Stimulated activated CD8-positive, alpha-beta memory T cell treated with anti-CD3 and anti-CD28 coated beads, Interleukin-7, amount 100 ng/mL, for 4 hours (primary cell): ENCODE measurements at regions not wholly inside any gene's neighbourhood (a gene's known extent, or its start where the extent isn't known, plus 50 kb on each side); places are given as distances from the start of the nearest gene placed in this dataset.

Experiments
- DNase-seq, 2 donors: peaks; one replicate each; pipeline ENCODE4 v3.0.0-alpha.2; 2020; ENCODE audit warnings: low read depth in 2 of 2

DNA sequence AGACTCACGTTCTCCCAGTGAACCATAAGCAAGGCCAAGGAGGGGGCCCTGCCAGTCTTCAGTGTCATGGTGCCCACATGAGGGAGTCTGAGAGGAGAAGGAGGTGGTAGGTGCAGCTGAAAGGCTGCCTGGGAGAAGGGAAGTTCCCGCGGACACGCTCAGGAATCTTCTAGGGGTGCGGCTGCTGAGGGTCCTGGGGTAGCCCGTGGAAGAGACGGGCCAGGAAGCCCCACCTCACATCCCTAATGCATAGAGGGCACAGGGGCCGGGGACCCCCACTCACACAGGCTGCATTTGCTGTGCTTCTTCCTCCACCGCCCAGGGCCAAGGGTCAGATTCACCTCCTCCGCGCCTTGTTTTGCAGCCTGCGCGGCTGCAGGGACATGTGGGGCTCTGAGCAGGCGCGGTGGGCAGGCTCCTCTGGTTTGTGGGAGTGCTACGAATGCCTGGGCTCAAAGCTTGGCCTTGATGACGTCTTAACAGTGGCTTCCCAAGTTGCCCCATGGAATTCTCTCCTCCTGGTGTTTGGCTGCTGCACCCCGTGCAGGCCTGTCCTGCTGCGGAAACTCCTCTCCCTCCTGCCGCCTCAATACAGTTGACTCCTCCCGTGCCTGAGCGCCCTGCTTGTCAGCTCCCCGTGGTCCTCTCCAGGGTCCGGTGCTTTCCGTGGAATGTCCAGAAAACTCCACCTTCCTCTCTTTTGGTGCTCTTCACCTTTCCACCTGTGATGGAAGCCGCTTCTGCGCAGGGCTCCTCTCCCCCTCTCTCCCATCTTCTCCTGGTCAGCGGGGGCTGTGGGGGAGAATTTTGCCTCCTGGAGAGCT, 95.7 kb downstream of the VAPA start:
- no peak for DNase-seq

DNA sequence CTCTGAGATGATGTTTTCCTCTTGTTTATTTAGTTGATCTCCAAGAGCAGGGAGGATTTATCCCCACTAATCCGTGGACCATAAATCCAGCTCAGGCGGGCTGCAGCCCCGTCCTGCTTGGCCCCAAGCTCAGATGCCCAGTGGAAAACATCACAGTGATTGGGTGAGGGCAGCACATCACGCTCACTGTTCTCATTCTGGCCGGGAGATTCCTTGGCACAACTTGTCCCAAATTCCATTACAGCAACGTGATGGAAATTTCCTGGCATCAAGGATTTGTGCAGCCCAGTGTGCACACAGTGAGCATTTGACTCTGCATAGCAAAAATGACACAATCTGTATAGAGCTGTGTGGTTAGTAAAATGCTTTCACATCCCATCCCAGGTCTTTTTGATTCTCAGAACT, 96.8 kb downstream of the VAPA start:
- DNase-seq, result no peak

DNA sequence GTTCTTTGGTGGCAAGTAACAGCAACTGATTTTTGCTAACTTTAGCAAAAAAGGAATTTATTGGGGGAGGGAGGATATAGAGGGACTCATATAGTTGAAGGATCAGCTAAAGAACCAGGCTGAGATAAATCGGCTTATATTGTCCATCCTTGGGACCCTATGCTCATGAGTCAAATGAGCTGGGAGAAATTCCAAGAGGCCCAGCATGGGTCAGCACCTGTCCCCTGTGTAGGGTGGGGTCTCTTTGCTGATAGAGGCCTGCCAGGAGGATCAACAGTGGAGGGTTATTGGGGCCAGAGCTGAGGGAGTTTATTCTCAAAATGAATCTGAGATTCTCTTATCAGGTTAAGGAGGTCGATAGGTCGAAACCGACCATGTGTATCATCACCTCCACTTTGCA, 97.2 kb downstream of the VAPA start:
- DNase-seq, result no peak

DNA sequence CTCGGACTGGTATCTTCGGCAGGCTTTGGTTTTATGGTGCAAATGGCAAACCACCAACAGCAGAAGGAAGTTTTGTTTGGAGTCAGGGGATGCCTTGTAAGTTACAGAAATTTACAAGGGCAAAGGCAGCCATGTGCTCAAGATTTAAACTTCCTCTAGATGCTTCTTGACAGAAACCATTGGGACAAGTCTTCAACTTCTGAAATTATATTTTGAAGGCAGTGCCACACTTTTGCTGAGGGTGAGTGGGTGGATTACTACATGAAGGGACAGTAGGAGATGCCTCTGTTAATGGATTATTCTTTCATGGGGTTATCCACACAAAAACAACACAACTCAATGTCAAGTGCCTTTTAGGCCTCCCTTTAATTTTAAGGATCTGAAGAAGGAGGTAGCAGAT, 97.9 kb downstream of the VAPA start:
- no peak for DNase-seq

DNA sequence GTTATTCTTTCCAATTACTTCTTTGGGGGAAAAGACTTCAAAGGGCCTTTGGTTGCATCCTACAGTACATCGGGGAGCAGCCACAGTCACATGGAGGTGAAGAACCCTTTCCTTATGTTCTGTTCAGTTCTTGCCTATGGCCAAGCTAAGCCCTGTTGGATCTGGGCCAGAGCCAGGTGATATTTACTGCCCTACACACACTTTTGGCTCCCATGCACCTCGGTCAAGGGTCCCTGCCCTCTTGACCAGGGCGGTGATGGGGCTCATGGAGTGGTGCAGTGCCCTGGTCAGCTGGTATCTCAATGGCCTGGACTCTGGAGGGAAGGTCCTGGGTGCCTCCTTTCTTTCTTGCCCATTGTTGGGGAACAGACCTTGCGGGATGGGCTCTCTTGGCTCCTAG, 98.7 kb downstream of the VAPA start:
- no peak for DNase-seq

DNA sequence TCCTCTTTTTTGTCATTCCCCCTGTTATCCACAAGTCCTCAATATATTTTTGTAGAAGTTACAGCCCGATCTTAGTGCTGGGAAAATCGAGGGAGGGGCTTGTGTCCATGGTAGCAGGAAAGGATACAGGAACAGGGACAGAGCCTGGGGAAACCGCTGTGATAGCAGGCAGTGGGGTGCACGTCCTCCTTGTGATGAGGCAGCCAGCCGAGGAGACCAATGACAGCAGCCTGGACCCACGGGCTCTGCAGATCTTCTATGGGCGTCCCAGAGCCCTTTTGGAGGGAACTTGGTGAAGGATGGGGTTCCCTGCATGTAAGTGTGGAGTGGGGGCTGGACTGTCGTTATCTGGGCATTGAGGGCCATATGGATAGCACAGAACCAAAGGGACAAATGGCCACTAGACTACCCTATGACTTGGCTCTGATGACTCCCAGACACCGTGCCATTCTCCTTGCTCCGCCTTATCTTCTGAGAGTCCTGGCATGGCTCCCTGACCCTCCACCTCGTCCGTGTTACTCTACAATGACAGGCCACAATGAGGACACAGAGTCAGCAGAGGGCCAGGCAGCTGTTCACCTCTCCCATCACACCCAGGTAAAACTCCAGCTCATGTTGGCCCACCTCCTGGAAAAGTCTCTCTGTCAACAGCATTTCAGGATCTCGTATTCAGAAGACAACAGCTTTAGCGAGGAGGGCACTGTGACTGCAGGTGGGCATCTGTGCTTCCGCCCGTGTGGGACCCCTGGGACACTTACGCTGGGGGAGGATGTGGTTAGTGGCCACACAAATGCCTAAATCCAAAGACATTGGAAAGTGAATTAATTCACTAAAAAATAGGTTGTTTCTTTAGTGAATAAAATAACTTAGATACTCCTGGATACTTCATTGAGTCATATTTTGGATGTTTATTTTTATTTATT, 100.1 kb downstream of the VAPA start:
- DNase-seq, result no peak

DNA sequence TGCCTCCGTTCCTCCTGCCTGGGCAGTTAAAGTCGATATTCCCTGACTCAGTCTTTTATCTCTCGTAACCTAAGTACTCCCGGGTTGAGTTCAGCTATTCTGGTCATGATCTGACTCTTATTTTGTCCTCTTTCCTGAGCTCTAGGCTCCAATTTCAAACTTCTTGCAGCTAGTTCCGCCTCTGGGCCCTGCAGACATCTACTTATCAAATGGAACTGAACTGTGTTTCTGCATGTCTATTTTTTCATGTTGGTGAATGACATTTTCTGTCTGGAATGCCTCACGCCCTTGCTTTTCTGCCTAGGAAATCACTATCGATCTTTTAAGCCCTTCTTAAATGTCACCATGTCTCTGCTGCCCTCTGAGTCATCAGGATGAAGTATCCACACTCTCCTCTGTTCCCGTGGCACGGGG, 101.5 kb downstream of the VAPA start:
- DNase-seq, result no peak

DNA sequence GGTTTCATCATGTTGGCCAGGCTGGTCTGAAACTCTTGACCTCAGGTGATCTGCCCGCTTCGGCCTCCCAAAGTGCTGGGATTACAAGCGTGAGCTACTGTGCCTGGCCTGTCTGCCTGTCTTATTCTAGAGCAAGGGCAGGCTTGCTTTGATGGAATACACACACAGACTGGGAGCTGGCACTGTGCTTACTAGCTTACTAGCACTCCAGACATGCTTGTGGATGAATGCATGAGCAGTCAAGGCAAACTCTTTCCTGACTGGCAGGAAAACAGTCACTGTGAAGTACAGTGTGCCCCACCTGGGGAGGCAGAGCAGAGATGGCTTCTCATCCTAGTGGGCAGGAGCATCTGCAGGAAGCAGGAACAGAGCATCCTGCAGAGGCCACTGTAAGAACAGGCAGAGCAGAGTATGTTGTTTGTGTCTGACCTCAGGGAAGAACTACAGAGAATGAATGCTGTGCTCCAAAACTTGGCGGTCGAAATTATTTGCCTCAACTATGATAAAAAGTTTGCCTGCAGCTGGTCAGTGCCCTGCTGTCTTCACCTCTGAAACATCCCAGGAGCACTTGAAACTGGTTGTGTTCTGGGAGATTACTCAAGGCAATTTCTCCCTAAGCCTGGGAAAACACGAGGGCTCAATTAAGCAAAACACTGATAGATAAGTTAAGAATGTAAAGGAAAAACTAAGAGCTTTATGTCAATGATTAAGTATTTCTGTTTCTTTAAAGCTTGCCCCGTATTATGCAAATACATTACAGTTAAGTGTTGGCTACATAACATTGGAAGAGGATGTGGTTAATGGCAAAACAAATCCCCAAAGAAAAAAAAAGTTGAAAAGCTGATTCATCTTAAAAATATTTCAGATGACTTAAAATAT, 102.4 kb downstream of the VAPA start:
- no peak for DNase-seq

DNA sequence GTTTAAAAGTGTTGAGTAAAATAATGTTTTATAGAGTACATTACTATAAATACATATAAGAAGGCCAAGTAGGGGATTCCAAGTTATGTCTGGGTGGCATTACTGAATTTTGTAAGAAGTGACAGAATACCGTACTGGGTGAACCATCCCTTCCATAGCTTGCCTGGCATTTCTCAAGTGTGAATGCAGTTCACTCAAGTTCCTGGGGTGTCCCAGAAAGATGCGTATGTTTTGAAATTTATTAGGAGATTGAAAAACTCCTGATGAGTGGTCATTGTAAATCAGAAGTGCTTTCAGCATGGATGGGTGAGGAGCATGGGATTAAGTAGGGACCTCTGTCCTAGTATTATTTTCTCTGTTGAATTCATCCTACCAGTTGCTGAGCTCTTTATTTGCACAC, 103.2 kb downstream of the VAPA start:
- no peak for DNase-seq

DNA sequence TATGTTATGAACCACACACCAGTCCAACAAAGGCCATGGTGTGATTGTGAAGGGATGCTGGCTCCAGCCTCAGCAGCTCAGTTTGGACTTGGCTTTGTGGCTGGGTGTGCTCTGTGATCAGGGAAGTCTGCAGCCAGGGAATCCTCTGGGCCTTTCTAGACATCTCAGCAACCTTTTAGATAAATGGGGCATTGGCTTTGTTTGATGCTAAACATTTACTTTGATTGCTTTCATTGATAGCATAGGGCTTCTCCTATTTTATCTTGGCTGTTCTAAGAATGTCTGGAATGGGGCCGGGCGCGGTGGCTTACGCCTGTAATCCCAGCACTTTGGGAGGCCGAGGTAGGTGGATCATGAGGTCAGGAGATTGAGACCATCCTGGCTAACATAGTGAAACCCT, 104.5 kb downstream of the VAPA start:
- no peak for DNase-seq

DNA sequence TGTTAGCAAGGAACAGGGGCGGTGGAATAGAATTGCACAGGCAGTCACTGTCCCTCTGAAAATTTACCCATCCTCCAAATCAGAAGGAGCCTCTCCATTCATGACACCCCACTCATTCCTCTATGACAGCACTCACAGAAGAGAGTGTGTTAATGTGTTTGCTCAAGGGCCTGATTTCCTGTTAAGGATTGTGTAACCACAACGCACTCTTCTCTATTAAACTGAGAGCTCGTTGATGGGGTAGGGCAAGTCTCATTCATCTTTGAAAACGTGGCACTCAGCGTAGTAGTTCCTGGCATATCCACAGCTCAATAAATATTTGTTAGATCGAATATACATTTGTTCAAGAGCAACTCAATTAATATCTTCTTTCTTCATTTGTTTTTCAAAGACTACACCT, 106.4 kb downstream of the VAPA start:
- DNase-seq, result no peak

DNA sequence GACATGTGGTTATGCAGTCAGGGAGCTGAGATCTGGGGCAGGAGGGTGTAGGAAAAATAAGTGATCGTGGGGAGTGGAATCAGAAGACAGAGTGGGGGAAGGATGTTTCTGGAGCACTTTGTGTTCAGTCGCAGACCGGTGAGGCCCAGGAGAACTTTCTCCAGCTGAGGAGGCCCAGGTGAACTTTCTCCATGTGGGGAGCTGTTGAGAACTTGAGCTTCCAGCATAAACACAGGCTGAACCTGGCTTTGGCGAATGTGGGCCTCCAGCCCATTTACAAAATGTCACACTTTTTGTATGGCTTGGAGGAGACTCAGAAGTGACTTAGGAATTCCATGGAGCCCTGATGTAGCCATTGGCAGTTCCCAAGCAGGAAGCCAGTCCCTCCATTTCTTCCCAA, 108.5 kb downstream of the VAPA start:
- no peak for DNase-seq

DNA sequence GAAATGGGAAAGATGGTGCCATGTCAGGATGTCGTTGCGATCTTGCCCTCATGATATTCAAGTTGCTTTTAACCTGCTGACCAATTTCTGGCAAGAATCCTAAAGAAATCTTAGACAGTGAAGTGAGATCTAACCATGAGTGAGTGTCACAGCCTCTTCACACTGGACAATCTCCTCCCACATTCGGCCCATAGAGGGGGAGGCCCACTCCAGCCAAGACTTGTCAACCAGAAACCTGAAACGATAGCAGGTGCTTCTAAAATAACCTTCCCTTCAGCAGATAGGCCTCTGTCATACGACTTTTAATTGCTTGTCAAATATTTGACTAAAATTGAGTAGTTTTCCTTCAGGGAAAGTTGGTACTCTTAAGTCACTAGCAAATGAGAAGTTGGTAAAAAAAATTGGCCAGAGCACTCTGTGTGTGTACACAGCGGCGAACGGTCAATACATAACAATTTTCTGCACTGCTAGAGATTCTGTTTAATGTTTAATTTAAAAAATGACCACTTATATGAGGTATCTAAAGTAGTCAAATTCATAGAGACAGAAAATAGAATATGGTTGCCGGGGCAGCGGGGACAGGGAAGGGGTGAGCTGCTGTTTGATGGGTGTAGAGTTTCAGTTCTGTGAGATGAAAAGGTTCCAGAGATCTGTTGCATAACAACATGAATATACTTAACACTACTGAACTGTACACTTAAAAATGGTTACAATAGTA, 110.2 kb downstream of the VAPA start:
- DNase-seq, result no peak

DNA sequence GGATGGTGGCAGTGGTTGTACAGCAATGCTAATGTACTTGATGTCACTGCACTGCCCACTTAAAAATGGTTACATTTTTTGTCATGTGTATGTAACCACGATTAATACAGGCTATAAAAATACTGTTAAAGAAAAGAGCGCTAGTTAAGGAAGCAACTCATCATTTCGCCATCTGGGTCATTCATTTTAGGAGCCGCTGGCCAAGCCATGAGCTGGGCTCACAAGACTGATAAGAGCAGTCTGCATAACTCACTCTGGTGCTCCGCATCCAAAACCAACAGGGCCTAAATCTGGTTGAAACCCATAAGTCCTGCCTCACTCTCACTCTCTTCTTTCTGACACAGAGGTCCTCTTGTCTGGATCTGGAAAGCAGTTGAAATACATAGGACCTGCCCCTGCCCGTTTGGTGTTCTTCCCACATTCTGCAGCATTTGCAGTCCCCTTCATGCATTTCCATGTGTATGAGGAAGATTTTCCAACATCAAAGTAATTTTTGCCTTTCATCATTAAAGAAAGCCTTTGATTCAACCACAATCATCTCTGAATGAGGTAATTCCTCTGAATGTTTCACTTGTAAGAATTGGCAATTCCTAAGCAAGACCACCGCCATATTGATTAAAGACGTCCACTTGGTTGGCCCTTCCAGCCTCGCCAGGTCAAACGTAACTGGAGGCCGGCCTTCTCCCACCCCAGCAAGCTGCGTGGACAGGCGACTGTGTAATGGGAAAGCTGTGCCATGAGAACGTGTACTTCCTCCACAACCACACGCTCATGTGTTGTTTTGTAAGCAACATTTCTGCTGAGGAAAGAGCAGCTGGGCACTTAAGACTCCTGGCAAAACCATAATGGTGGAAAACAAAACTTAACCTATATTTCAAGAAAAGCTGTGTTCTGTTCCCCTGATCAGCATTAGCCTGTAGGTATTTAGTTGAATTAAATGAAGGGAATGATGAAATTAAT, 112.2 kb downstream of the VAPA start:
- DNase-seq, result no peak

DNA sequence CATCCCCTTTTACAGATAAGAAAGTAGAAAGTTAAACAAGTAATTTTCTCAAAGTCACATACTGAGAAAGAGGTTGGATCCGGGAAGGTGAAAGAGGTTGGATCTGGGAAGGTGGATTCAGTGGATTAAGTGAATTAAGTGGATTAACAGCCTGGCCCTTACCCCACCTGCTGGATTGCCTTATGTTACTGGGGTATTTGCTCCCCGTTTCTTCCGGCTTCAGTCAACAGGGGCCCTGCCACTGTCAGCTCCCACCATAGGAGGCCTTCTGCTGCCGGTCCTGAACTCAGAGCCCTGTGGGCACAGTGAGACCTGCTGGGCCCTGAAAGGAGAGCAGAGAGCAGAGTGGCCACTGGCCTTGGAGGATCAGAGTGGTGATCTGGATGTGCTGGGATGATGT, 113.2 kb downstream of the VAPA start:
- no peak for DNase-seq

DNA sequence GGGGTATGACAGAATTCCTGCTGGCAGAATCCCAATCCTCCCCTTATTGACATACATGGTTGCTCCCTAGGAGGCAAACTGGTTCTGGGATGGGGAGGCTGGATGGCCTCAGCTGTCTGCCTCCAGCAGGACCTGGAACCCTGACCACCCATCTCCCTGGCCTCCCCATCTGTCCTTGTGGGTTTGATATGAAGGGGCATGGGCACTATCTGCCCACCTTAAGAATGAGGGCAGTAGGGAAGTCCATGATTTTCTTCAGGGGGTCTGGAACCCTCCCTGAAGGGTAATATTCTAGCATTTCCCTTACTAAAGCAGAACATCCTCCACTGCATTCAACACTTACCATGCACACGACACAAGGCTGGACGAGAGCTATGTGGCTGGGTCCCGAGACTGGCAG, 113.6 kb downstream of the VAPA start:
- no peak for DNase-seq

DNA sequence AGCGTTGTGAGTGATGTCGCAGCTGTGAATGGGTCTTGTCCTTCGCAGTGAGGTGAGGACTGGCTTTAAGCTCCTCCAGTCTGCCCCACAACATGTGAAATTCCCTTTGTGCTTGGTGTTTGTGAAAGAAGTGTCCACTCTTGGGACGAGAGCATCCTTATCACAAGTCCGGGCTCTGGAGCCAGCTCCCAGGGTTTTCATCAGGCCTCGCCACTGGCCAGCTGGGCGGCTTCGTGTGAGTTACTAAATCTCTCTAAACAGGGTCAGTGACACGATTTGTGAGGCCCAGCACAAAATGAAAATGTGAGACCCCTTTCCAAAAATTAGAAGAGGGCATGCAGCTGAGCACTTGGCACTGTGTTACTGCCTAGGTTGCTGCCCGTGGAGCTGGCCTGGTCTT, 115.9 kb downstream of the VAPA start:
- DNase-seq, result no peak

DNA sequence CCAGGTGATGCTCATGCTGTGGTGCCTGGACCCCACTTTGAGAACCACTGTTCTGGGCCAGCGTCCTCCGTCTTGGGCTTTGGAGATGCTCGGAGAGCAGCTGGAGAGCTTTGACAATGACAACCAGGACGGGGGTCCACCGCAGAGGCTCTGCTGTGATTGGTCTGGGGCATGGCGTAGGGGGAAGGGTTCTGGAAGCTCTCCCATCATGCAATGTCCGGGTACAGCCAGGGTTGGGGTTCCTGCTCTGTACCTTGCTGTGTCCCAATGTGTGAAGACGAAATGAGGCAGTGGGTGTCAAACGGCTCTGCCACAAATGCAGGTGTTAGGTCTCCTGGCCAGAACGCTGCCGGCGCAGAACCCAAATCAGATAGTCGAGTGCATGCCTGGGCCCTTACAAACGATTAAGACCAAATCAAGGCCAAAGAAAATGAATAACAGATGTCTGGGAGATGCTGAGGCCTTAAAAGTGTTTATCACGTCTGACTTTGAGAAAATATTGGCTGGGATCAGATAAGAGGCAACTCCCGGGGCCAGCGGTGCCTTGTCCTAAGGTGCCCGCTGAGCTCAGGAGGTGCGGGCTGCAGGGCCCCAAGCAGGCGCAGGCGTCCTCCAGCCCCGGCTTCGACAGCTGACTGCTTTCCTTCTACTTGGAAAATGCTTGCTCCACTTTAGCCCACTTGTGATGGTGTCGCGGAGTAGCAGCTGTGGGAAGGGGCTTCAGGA, 117.2 kb downstream of the VAPA start:
- DNase-seq, result no peak

DNA sequence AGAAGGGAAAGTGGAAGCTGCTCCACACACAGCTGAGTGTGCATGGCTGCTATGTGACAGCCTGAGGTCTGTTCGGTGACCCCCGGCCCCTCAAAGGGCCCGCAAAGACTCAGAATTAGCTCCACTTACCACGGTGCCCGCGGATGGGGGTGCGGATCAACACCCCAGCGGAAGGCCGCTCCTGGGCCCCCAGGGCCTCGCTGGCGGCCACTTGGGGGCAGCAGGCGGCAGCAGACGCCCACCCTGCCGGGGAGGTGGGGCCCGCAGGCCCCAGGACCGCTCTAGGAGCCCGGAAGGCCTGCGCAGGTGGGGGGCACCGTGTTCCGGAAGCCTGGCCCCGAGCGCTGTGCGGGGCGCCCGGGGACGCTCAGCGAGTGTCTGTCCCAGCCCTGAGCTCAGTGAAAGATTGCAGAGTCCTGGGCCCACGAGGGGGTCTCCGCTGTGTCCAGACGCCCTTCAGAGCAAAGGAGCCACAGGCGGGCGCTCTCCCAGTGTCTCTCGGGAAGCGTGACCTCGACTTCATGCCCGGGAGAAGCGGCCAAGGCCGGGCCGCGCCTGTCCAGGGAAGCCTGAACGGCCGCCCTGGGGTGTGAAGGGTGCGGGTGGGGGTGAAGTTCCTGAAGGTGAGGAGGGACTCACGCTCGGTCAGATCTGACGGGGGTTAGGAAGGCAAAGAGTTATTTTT, 118.7 kb downstream of the VAPA start:
- DNase-seq, result peak in 1 of 2 donors; percentile 44
